Left kidney (tissue), 1 donor: ENCODE measurements at regions not wholly inside any gene's neighbourhood (a gene's known extent, or its start where the extent isn't known, plus 50 kb on each side); places are given as distances from the start of the nearest gene placed in this dataset.

Source experiments
- DNase-seq: peaks from one replicate; pipeline ENCODE4 v3.0.0-alpha.2; 2013

- no peak for DNase-seq
These were observed 241.0 kb upstream of the ATP2B1 start for GRCh38 chr12:89949457-89950195.

- DNase-seq, result no peak
These were observed 239.9 kb upstream of the ATP2B1 start for GRCh38 chr12:89948271-89949175.

- peak; percentile 67 for DNase-seq
These were observed 239.0 kb upstream of the ATP2B1 start for GRCh38 chr12:89947437-89948270.

GRCh38 chr12:89946518-89947135 lies 238.0 kb upstream of the ATP2B1 start:
- DNase-seq, result no peak

GRCh38 chr12:89945123-89945522 lies 236.5 kb upstream of the ATP2B1 start:
- DNase-seq, result no peak

GRCh38 chr12:89943463-89943862 lies 234.8 kb upstream of the ATP2B1 start:
- DNase-seq, result no peak

GRCh38 chr12:89941436-89941835 lies 232.8 kb upstream of the ATP2B1 start:
- DNase-seq, result no peak

- DNase-seq, result no peak
These were observed 231.0 kb upstream of the ATP2B1 start for GRCh38 chr12:89939522-89940215.

GRCh38 chr12:89936631-89937030 lies 228.0 kb upstream of the ATP2B1 start:
- DNase-seq, result no peak

- DNase-seq, result no peak
These were observed 227.2 kb upstream of the ATP2B1 start for GRCh38 chr12:89935850-89936249.

- no peak for DNase-seq
These were observed 225.3 kb upstream of the ATP2B1 start for GRCh38 chr12:89933911-89934310.

- no peak for DNase-seq
These were observed 224.3 kb upstream of the ATP2B1 start for GRCh38 chr12:89932954-89933353.

- no peak for DNase-seq
These were observed 219.8 kb upstream of the ATP2B1 start for GRCh38 chr12:89928467-89928866.

GRCh38 chr12:89927226-89927698 lies 218.6 kb upstream of the ATP2B1 start:
- DNase-seq, result no peak

- no peak for DNase-seq
These were observed 215.6 kb upstream of the ATP2B1 start for GRCh38 chr12:89924191-89924590.

- no peak for DNase-seq
These were observed 214.5 kb upstream of the ATP2B1 start for GRCh38 chr12:89923091-89923490.

GRCh38 chr12:89920866-89921265 lies 212.2 kb upstream of the ATP2B1 start:
- DNase-seq, result no peak

GRCh38 chr12:89919241-89919906 lies 210.7 kb upstream of the ATP2B1 start:
- no peak for DNase-seq

GRCh38 chr12:89918172-89918846 lies 209.7 kb upstream of the ATP2B1 start:
- DNase-seq, result no peak

- no peak for DNase-seq
These were observed 201.1 kb upstream of the ATP2B1 start for GRCh38 chr12:89909753-89910152.
